ENCODE measurements at regions not wholly inside any gene's neighbourhood (a gene's known extent, or its start where the extent isn't known, plus 50 kb on each side); places are given as distances from the start of the nearest gene placed in this dataset.

GRCh38 chr7:94054130-94054529 lies 50.0 kb upstream of the BET1 start:
- no peaks in the 10 kb centered on the region for H3K27me3 ChIP-seq (ENCODE audit: control insufficient read depth in 3 of 3, insufficient read depth in 3 of 3, low read length in 3 of 3)
- H3K4me1 ChIP-seq (ENCODE audit: control insufficient read depth in 3 of 3, insufficient read depth in 3 of 3, low read length in 3 of 3): no peaks in the 10 kb centered on the region
- H3K27ac ChIP-seq (ENCODE audit: low read depth, low read length): no peak overlapping the region
- no peak overlapping the region for H3K4me3 ChIP-seq (ENCODE audit: low read length in 3 of 3)
- no peaks in the 10 kb centered on the region for H3K9me3 ChIP-seq (ENCODE audit: control insufficient read depth in 3 of 3, low read length in 3 of 3)
- no peaks in the 10 kb centered on the region for H3K36me3 ChIP-seq (ENCODE audit: control insufficient read depth in 3 of 3, insufficient read depth in 3 of 3, low read length in 3 of 3)
- H3K9ac ChIP-seq (ENCODE audit: low read depth in 1 of 3, low read length in 3 of 3): no peak overlapping the region

- H3K27me3 ChIP-seq (ENCODE audit: control insufficient read depth in 3 of 3, insufficient read depth in 3 of 3, low read length in 3 of 3): peaks cover 0 to 5% (median 0%) of the 10 kb centered on the region in 3 donors
- H3K9me3 ChIP-seq (ENCODE audit: control insufficient read depth in 3 of 3, low read length in 3 of 3): no peaks in the 10 kb centered on the region
- no peaks in the 10 kb centered on the region for H3K4me1 ChIP-seq (ENCODE audit: control insufficient read depth in 3 of 3, insufficient read depth in 3 of 3, low read length in 3 of 3)
- no peak overlapping the region for H3K27ac ChIP-seq (ENCODE audit: low read depth, low read length)
- no peak overlapping the region for H3K9ac ChIP-seq (ENCODE audit: low read depth in 1 of 3, low read length in 3 of 3)
- no peaks in the 10 kb centered on the region for H3K36me3 ChIP-seq (ENCODE audit: control insufficient read depth in 3 of 3, insufficient read depth in 3 of 3, low read length in 3 of 3)
- H3K4me3 ChIP-seq (ENCODE audit: low read length in 3 of 3): no peak overlapping the region
Measured at GRCh38 chr7:94055963-94056362, 51.8 kb upstream of the BET1 start.

GRCh38 chr7:94056796-94057207 lies 52.6 kb upstream of the BET1 start:
- no peaks in the 10 kb centered on the region for H3K9me3 ChIP-seq (ENCODE audit: control insufficient read depth in 3 of 3, low read length in 3 of 3)
- peaks cover 0 to 5% (median 0%) of the 10 kb centered on the region in 3 donors for H3K27me3 ChIP-seq (ENCODE audit: control insufficient read depth in 3 of 3, insufficient read depth in 3 of 3, low read length in 3 of 3)
- H3K36me3 ChIP-seq (ENCODE audit: control insufficient read depth in 3 of 3, insufficient read depth in 3 of 3, low read length in 3 of 3): no peaks in the 10 kb centered on the region
- H3K9ac ChIP-seq (ENCODE audit: low read depth in 1 of 3, low read length in 3 of 3): no peak overlapping the region
- no peak overlapping the region for H3K4me3 ChIP-seq (ENCODE audit: low read length in 3 of 3)
- H3K27ac ChIP-seq (ENCODE audit: low read depth, low read length): no peak overlapping the region
- H3K4me1 ChIP-seq (ENCODE audit: control insufficient read depth in 3 of 3, insufficient read depth in 3 of 3, low read length in 3 of 3): no peaks in the 10 kb centered on the region

GRCh38 chr7:94057955-94058354 lies 53.8 kb upstream of the BET1 start:
- H3K4me1 ChIP-seq (ENCODE audit: control insufficient read depth in 3 of 3, insufficient read depth in 3 of 3, low read length in 3 of 3): no peaks in the 10 kb centered on the region
- no peak overlapping the region for H3K4me3 ChIP-seq (ENCODE audit: low read length in 3 of 3)
- no peaks in the 10 kb centered on the region for H3K36me3 ChIP-seq (ENCODE audit: control insufficient read depth in 3 of 3, insufficient read depth in 3 of 3, low read length in 3 of 3)
- no peaks in the 10 kb centered on the region for H3K9me3 ChIP-seq (ENCODE audit: control insufficient read depth in 3 of 3, low read length in 3 of 3)
- H3K9ac ChIP-seq (ENCODE audit: low read depth in 1 of 3, low read length in 3 of 3): no peak overlapping the region
- no peak overlapping the region for H3K27ac ChIP-seq (ENCODE audit: low read depth, low read length)
- peaks cover 0 to 5% (median 0%) of the 10 kb centered on the region in 3 donors for H3K27me3 ChIP-seq (ENCODE audit: control insufficient read depth in 3 of 3, insufficient read depth in 3 of 3, low read length in 3 of 3)

- Histone ChIP-seq H3K27ac (ENCODE audit: low read depth, low read length) (no peak overlapping the region), H3K9ac (ENCODE audit: low read depth in 1 of 3, low read length in 3 of 3) (no peak overlapping the region), H3K9me3 (ENCODE audit: control insufficient read depth in 3 of 3, low read length in 3 of 3) (no peaks in the 10 kb centered on the region), H3K27me3 (ENCODE audit: control insufficient read depth in 3 of 3, insufficient read depth in 3 of 3, low read length in 3 of 3) (peaks cover 0 to 5% (median 0%) of the 10 kb centered on the region in 3 donors), H3K4me3 (ENCODE audit: low read length in 3 of 3) (no peak overlapping the region), H3K4me1 (ENCODE audit: control insufficient read depth in 3 of 3, insufficient read depth in 3 of 3, low read length in 3 of 3) (no peaks in the 10 kb centered on the region), H3K36me3 (ENCODE audit: control insufficient read depth in 3 of 3, insufficient read depth in 3 of 3, low read length in 3 of 3) (no peaks in the 10 kb centered on the region)
Measured at GRCh38 chr7:94059746-94060145, 55.6 kb upstream of the BET1 start.

GRCh38 chr7:94060752-94061151 lies 56.6 kb upstream of the BET1 start:
- Histone ChIP-seq H3K4me3 (ENCODE audit: low read length in 3 of 3) (no peak overlapping the region), H3K9ac (ENCODE audit: low read depth in 1 of 3, low read length in 3 of 3) (no peak overlapping the region), H3K9me3 (ENCODE audit: control insufficient read depth in 3 of 3, low read length in 3 of 3) (no peaks in the 10 kb centered on the region), H3K27me3 (ENCODE audit: control insufficient read depth in 3 of 3, insufficient read depth in 3 of 3, low read length in 3 of 3) (peaks cover 0 to 5% (median 0%) of the 10 kb centered on the region in 3 donors), H3K27ac (ENCODE audit: low read depth, low read length) (no peak overlapping the region), H3K36me3 (ENCODE audit: control insufficient read depth in 3 of 3, insufficient read depth in 3 of 3, low read length in 3 of 3) (no peaks in the 10 kb centered on the region), H3K4me1 (ENCODE audit: control insufficient read depth in 3 of 3, insufficient read depth in 3 of 3, low read length in 3 of 3) (no peaks in the 10 kb centered on the region)

- no peaks in the 10 kb centered on the region for H3K9me3 ChIP-seq (ENCODE audit: control insufficient read depth in 3 of 3, low read length in 3 of 3)
- H3K27ac ChIP-seq (ENCODE audit: low read depth, low read length): no peak overlapping the region
- no peaks in the 10 kb centered on the region for H3K36me3 ChIP-seq (ENCODE audit: control insufficient read depth in 3 of 3, insufficient read depth in 3 of 3, low read length in 3 of 3)
- no peak overlapping the region for H3K9ac ChIP-seq (ENCODE audit: low read depth in 1 of 3, low read length in 3 of 3)
- H3K4me3 ChIP-seq (ENCODE audit: low read length in 3 of 3): no peak overlapping the region
- peaks cover 0 to 5% (median 0%) of the 10 kb centered on the region in 3 donors for H3K27me3 ChIP-seq (ENCODE audit: control insufficient read depth in 3 of 3, insufficient read depth in 3 of 3, low read length in 3 of 3)
- H3K4me1 ChIP-seq (ENCODE audit: control insufficient read depth in 3 of 3, insufficient read depth in 3 of 3, low read length in 3 of 3): no peaks in the 10 kb centered on the region
Measured at GRCh38 chr7:94061326-94061725, 57.2 kb upstream of the BET1 start.

GRCh38 chr7:94062372-94062771 lies 58.2 kb upstream of the BET1 start:
- no peak overlapping the region for H3K9ac ChIP-seq (ENCODE audit: low read depth in 1 of 3, low read length in 3 of 3)
- peaks cover 0 to 5% (median 0%) of the 10 kb centered on the region in 3 donors for H3K27me3 ChIP-seq (ENCODE audit: control insufficient read depth in 3 of 3, insufficient read depth in 3 of 3, low read length in 3 of 3)
- H3K4me3 ChIP-seq (ENCODE audit: low read length in 3 of 3): no peak overlapping the region
- H3K4me1 ChIP-seq (ENCODE audit: control insufficient read depth in 3 of 3, insufficient read depth in 3 of 3, low read length in 3 of 3): no peaks in the 10 kb centered on the region
- H3K9me3 ChIP-seq (ENCODE audit: control insufficient read depth in 3 of 3, low read length in 3 of 3): no peaks in the 10 kb centered on the region
- no peaks in the 10 kb centered on the region for H3K36me3 ChIP-seq (ENCODE audit: control insufficient read depth in 3 of 3, insufficient read depth in 3 of 3, low read length in 3 of 3)
- no peak overlapping the region for H3K27ac ChIP-seq (ENCODE audit: low read depth, low read length)

GRCh38 chr7:94064541-94065191 lies 60.5 kb upstream of the BET1 start:
- H3K27ac ChIP-seq (ENCODE audit: low read depth, low read length): no peak overlapping the region
- no peaks in the 10 kb centered on the region for H3K4me1 ChIP-seq (ENCODE audit: control insufficient read depth in 3 of 3, insufficient read depth in 3 of 3, low read length in 3 of 3)
- H3K36me3 ChIP-seq (ENCODE audit: control insufficient read depth in 3 of 3, insufficient read depth in 3 of 3, low read length in 3 of 3): no peaks in the 10 kb centered on the region
- H3K4me3 ChIP-seq (ENCODE audit: low read length in 3 of 3): no peak overlapping the region
- no peaks in the 10 kb centered on the region for H3K9me3 ChIP-seq (ENCODE audit: control insufficient read depth in 3 of 3, low read length in 3 of 3)
- H3K27me3 ChIP-seq (ENCODE audit: control insufficient read depth in 3 of 3, insufficient read depth in 3 of 3, low read length in 3 of 3): peaks cover 0 to 4% (median 2%) of the 10 kb centered on the region in 3 donors
- no peak overlapping the region for H3K9ac ChIP-seq (ENCODE audit: low read depth in 1 of 3, low read length in 3 of 3)

GRCh38 chr7:94067047-94067446 lies 62.9 kb upstream of the BET1 start:
- no peaks in the 10 kb centered on the region for H3K4me1 ChIP-seq (ENCODE audit: control insufficient read depth in 3 of 3, insufficient read depth in 3 of 3, low read length in 3 of 3)
- no peak overlapping the region for H3K9ac ChIP-seq (ENCODE audit: low read depth in 1 of 3, low read length in 3 of 3)
- H3K4me3 ChIP-seq (ENCODE audit: low read length in 3 of 3): no peak overlapping the region
- H3K36me3 ChIP-seq (ENCODE audit: control insufficient read depth in 3 of 3, insufficient read depth in 3 of 3, low read length in 3 of 3): no peaks in the 10 kb centered on the region
- H3K27me3 ChIP-seq (ENCODE audit: control insufficient read depth in 3 of 3, insufficient read depth in 3 of 3, low read length in 3 of 3): peaks cover 0 to 2% (median 0%) of the 10 kb centered on the region in 3 donors
- H3K9me3 ChIP-seq (ENCODE audit: control insufficient read depth in 3 of 3, low read length in 3 of 3): no peaks in the 10 kb centered on the region
- H3K27ac ChIP-seq (ENCODE audit: low read depth, low read length): no peak overlapping the region
